ENCODE measurements at regions not wholly inside any gene's neighbourhood (a gene's known extent, or its start where the extent isn't known, plus 50 kb on each side); places are given as distances from the start of the nearest gene placed in this dataset.

GRCh38 chr11:69348414-69349235 is 54.7 kb downstream of the MYEOV start:
- no peak for DNase-seq (ENCODE audit: low spot score in 2 of 2)
- no peaks in the 10 kb centered on the region for H3K4me1 ChIP-seq
- H3K4me3 ChIP-seq, result no peak overlapping the region
- TF ChIP-seq EP300 (IDR thresholded peaks at IDR 0.05) (no peak), CTCF (IDR thresholded peaks at IDR 0.05) (no peak), POLR2A (IDR thresholded peaks at IDR 0.05) (no peak)
- H3K36me3 ChIP-seq, result no peaks in the 10 kb centered on the region
- 82 to 89% methylated on average over 4 to 6 of the region's 6 CpGs for WGBS, 2 donors
- no peak overlapping the region for H3K27ac ChIP-seq
- peaks cover 0 to 4% (median 0%) of the 10 kb centered on the region in 4 donors for H3K9me3 ChIP-seq
- no peaks in the 10 kb centered on the region for H3K27me3 ChIP-seq

GRCh38 chr11:69350040-69350439 is 56.1 kb downstream of the MYEOV start:
- 86 to 92% methylated on average over 1 of the region's 1 CpG for WGBS, 2 donors

GRCh38 chr11:69350596-69350995 is 56.6 kb downstream of the MYEOV start:
- Histone ChIP-seq H3K27ac (no peak overlapping the region), H3K4me1 (no peaks in the 10 kb centered on the region), H3K4me3 (no peak overlapping the region), H3K36me3 (no peaks in the 10 kb centered on the region), H3K9me3 (peaks cover 0 to 4% (median 0%) of the 10 kb centered on the region in 4 donors), H3K27me3 (no peaks in the 10 kb centered on the region)
- TF ChIP-seq POLR2A (IDR thresholded peaks at IDR 0.05), result no peak
- DNase-seq (ENCODE audit: low spot score in 2 of 2), result no peak

More at GRCh38 chr11:69350040-69350439, 56.1 kb downstream of the MYEOV start:
- H3K4me1 ChIP-seq, result no peaks in the 10 kb centered on the region
- DNase-seq (ENCODE audit: low spot score in 2 of 2), result no peak
- no peaks in the 10 kb centered on the region for H3K27me3 ChIP-seq
- no peak for TF ChIP-seq CTCF (IDR thresholded peaks at IDR 0.05)
- no peak for TF ChIP-seq POLR2A (IDR thresholded peaks at IDR 0.05)
- no peak for TF ChIP-seq EP300 (IDR thresholded peaks at IDR 0.05)
- H3K27ac ChIP-seq, result no peak overlapping the region
- no peaks in the 10 kb centered on the region for H3K36me3 ChIP-seq
- H3K9me3 ChIP-seq, result peaks cover 0 to 4% (median 0%) of the 10 kb centered on the region in 4 donors
- no peak overlapping the region for H3K4me3 ChIP-seq

GRCh38 chr11:69351460-69351859 is 57.5 kb downstream of the MYEOV start:
- Histone ChIP-seq H3K27me3 (no peaks in the 10 kb centered on the region), H3K9me3 (peaks cover 0 to 4% (median 0%) of the 10 kb centered on the region in 4 donors), H3K4me3 (no peak overlapping the region), H3K27ac (no peak overlapping the region), H3K4me1 (no peaks in the 10 kb centered on the region), H3K36me3 (no peaks in the 10 kb centered on the region)
- no peak for DNase-seq (ENCODE audit: low spot score in 2 of 2)
- TF ChIP-seq CTCF (IDR thresholded peaks at IDR 0.05), result no peak
- TF ChIP-seq POLR2A (IDR thresholded peaks at IDR 0.05), result no peak
- TF ChIP-seq EP300 (IDR thresholded peaks at IDR 0.05), result no peak

GRCh38 chr11:69352166-69352565 is 58.2 kb downstream of the MYEOV start:
- TF ChIP-seq POLR2A (IDR thresholded peaks at IDR 0.05) (no peak), EP300 (IDR thresholded peaks at IDR 0.05) (no peak), CTCF (IDR thresholded peaks at IDR 0.05) (no peak)
- Histone ChIP-seq H3K27ac (no peak overlapping the region), H3K9me3 (peaks cover 0 to 4% (median 0%) of the 10 kb centered on the region in 4 donors), H3K4me1 (no peaks in the 10 kb centered on the region), H3K27me3 (no peaks in the 10 kb centered on the region), H3K36me3 (no peaks in the 10 kb centered on the region), H3K4me3 (no peak overlapping the region)
- DNase-seq (ENCODE audit: low spot score in 2 of 2), result no peak
- WGBS, 2 donors, result 89 to 97% methylated on average over 2 of the region's 2 CpGs
